Keratinocyte (primary cell): ENCODE measurements at regions not wholly inside any gene's neighbourhood (a gene's known extent, or its start where the extent isn't known, plus 50 kb on each side); places are given as distances from the start of the nearest gene placed in this dataset.

Experiments
- CTCF ChIP-seq, 3 experiments: IDR thresholded peaks in 1 of 3; conservative IDR thresholded peaks in 1 of 3; optimal IDR thresholded peaks in 1 of 3; 2 replicates in 2 of 3; 3 replicates in 1 of 3; pipeline versions ENCODE3 to v1.5.1; 2011; ENCODE audit warnings: low read length in 3 of 3, mild to moderate bottlenecking in 3 of 3, moderate library complexity in 2 of 3, control low read depth in 1 of 3, inconsistent platforms in 1 of 3; ENCODE audit not compliant: insufficient read depth in 2 of 3; ENCODE audit errors: extremely low read depth in 1 of 3
- EZH2 ChIP-seq: IDR thresholded peaks from one replicate; pipeline ENCODE4 v1.6.1; 2012; ENCODE audit warnings: inconsistent platforms, mild to moderate bottlenecking, low read length, moderate library complexity

- no peak for TF ChIP-seq EZH2
- no peak for TF ChIP-seq CTCF (optimal IDR thresholded peaks at IDR 0.05 in 1 of 3, IDR thresholded peaks at IDR 0.05 in 1 of 3, conservative IDR thresholded peaks at IDR 0.05 in 1 of 3; ENCODE audit: extremely low read depth in 1 of 3, insufficient read depth in 2 of 3, low read length in 3 of 3)
Observed at GRCh38 chr5:92805446-92805845, 775.6 kb downstream of the NR2F1-AS1 start.
